GM18858 (cell line): ENCODE measurements at regions not wholly inside any gene's neighbourhood (a gene's known extent, or its start where the extent isn't known, plus 50 kb on each side); places are given as distances from the start of the nearest gene placed in this dataset.

Experiments
- ATAC-seq: cut with Tn5 transposase; IDR thresholded peaks from one replicate; pipeline ENCODE4 v1.9.1; 2021; ENCODE audit not compliant: unreplicated experiment

GRCh38 chr2:165033402-165033801 lies 78.1 kb upstream of the SLC38A11 start:
- no peak for ATAC-seq

DNA sequence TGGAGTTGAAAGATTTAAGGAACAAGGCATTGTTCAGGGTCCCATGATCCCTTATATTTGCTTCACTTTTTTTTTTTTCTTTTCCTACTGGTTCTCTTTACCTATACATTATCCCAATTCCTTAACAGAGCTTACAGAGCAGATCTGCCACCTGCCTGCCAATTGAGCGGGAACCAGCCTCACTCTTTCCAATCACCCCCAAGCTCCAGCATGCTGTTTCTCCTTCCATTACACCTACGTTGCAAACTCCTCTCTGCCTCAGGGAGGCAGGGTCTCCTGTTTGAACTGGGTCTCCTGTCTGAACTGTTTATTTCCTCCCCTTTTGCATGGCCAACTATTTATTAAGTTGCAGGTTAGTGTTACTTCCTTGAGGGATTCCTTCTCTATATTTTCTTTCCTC lies 77.2 kb upstream of the SLC38A11 start:
- no peak for ATAC-seq

GRCh38 chr2:165024199-165024598 lies 68.9 kb upstream of the SLC38A11 start:
- ATAC-seq, result no peak

DNA sequence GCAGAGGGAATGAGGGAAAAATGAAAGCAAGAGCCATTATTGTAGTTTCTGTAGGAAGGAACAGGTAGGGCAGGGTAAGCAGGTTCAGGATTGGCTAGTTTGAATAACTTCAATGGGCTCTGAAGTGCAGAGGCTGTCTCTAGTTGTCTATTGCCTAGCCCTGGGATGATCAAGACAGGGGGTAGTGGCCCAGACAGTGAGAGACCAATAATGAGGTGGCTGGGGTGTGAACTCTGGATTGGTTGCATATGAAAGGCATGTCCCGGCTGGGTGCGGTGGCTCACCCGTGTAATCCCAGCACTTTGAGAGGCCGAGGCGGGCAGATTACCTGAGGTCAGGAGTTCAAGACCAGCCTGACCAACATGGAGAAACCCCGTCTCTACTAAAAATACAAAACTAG lies 67.5 kb upstream of the SLC38A11 start:
- ATAC-seq, result no peak

DNA sequence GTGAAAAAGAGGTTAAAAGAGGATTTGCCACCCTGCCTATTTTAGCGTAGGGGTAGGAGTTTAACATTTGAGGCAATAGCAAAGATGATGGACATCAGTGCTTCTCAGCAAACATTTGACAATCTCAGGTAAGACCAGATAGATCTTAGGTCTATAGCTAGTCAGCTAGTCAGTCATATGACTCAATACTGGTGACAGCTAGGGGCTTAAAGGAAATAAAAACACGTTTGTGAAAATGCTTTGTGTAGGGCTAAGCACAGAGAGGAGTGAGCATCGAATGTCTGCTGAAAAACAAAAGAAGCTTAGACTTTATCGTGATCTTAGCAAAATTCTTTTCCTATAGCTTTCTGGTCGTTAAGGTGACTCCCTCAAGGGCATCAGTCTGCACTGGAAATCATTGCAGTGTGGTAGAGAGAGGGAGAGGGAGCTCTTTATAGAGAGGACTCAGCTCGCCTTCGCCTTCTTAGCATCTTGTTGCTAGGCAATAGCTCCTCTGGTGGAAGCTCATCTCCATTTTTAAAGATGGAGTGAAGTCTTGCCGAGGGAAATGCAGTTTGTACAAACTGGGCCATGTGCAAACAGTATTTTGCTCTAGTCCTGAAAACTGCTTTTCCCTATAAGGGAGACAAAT lies 62.8 kb upstream of the SLC38A11 start:
- ATAC-seq, result no peak

GRCh38 chr2:165016772-165017411 lies 61.6 kb upstream of the SLC38A11 start:
- ATAC-seq, result peak; percentile 43

GRCh38 chr2:165015052-165015642 lies 59.8 kb upstream of the SLC38A11 start:
- ATAC-seq, result peak; percentile 64

GRCh38 chr2:165013944-165014619 lies 58.8 kb upstream of the SLC38A11 start:
- ATAC-seq, result no peak

DNA sequence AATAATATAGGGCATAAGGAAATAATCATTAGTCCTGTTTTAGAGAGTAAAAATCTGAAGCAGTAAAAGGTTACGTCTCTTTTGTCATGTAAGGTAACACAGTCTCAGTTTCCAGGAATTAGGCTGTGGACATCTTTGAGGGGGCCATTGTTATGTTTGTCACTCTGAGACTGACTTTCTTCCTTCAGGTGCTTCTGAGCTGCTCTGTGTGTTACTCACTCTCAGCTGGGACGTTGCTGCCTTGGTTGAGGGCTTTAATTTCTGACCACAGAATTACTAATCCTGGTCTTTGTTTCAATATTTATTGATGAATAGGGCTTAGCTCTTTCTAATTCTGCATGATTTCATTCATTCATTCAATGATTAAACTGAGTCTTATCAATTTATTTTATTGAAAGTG lies 55.9 kb upstream of the SLC38A11 start:
- ATAC-seq, result no peak

- no peak for ATAC-seq
Measured at GRCh38 chr2:165010556-165010955, 55.2 kb upstream of the SLC38A11 start.

GRCh38 chr2:165009466-165009865 lies 54.1 kb upstream of the SLC38A11 start:
- ATAC-seq, result no peak

- ATAC-seq, result no peak
Measured at GRCh38 chr2:165008730-165009315, 53.5 kb upstream of the SLC38A11 start.

- no peak for ATAC-seq
Measured at GRCh38 chr2:165007161-165007744, 51.9 kb upstream of the SLC38A11 start.
